ENCODE measurements at regions not wholly inside any gene's neighbourhood (a gene's known extent, or its start where the extent isn't known, plus 50 kb on each side); places are given as distances from the start of the nearest gene placed in this dataset.
"Not testable (repeated sequence)": the region's sequence is repeated elsewhere in the genome, so short reads cannot be mapped to it uniquely, and the experiment has no call there.

GRCh38 chrX:67213686-67214085, 330.1 kb upstream of the AR start:
- DNase-seq, result not testable (repeated sequence)

DNA sequence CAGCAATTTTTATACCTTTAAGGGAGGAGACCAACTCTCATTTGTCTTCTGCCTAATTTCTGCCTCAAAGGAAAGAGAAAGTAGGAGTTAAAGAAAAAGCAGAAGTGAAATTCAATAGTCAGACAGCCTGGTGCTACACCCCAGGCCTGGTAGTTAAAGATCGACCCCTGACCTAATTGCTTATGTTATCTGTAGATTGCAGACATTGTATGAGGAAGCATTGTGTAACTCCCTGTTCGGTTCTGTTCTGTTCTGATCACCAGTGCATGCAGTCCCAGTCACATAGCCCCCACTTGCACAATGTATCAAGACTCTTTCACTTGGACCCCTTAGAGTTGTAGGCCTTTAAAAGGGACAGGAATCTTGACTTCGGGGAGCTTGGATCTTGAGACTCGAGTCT, 335.9 kb upstream of the AR start:
- DNase-seq, result no peak

DNA sequence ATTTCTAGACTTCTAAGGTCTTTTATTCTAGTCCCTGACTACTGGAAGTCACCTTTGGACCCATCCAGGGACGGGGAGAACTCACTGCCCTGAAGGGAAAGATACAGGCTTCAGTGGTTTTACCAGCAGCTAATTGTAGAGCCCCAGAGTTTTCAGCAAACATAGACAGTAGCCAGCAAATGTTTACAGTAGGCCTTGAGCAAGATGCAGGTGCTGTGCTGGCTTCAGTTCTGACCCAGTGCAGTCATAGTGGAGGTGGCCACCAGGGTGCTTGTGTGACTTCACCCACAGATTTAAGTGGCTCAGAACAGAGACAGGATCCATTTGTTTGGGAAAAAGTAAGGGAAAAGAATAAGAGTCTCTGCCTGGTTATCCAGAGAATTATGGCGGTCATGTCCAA, 384.4 kb upstream of the AR start:
- no peak for DNase-seq

GRCh38 chrX:67114635-67115034, 429.2 kb upstream of the AR start:
- no peak for DNase-seq

DNA sequence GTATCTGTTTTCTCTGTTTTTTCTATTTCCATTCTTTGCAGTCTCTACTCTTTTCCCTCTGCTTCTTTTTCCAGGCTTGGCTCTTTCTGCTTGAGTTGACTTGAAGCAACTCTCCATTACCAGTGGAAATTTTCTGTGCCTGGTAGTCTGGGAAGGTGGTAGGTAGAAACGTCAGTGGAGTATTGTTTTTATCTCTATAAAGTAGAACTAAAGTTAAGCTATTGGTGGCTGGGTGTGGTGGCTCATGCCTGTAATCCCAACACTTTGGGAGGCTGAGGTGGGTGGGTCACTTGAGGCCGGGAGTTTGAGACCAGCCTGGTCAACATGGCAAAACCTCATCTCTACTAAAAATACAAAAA, 438.1 kb upstream of the AR start:
- no peak for DNase-seq

- DNase-seq, result no peak
Measured at GRCh38 chrX:67104982-67105757, 438.7 kb upstream of the AR start.

GRCh38 chrX:67100031-67100884, 443.6 kb upstream of the AR start:
- DNase-seq, result no peak

DNA sequence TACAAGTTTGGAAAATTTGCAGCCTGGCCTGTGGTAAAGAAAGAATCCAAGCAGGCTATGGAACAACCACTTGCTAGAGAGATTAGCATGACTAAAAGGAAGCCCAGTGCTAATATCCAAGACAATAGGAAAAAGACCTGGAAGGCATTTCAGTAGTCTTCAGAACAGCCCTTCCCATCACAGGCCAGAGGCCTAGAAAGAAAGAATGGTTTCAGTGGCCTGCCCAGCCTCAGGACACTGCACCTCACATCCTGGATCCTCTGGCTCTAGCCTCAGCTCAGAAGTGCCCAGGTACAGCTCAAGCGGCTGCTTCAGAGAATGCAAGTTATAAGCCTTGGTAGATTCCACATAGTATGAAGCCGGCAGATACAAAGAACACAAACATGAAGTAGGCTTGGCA, 449.8 kb upstream of the AR start:
- no peak for DNase-seq

DNA sequence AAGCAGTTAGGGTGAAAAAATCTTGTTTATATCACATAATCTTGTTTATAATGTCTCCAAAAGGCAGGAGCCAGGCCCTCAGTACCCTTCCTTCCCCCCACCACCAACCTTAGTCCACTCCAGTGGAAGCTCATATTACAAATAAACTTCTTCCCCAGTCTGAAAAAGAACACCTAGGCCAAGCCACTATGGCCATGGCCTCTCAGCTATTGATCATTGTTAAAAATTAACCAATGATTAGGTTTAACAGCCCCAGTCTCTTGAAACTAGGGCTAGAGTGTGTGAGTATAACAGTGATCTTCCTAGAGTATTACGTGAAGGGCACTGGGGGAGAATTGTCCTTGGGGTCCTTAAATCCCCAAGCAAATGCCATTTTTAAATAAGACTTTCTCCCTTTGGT, 411.9 kb upstream of the EDA2R start:
- no peak for DNase-seq

DNA sequence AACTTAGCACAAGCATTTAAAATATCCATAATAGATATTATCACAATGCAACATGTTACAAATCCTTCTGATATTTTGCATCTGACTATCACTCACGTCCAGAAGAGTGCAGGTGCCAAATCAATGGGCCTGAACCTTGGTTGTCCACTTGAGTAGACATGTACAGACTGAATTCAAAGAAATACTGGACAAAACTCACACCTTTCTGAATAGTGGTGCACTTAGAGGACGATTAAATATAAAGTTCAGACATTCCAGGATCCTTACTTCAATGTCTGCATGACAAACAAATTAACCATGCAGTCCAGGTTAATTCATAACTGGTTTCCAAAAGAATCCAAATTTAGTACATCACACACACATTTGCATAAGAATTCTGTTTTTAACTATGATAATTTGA, 406.0 kb upstream of the EDA2R start:
- no peak for DNase-seq

- no peak for DNase-seq
Measured at GRCh38 chrX:67044029-67044653, 405.3 kb upstream of the EDA2R start.

- DNase-seq, result no peak
Measured at GRCh38 chrX:67004451-67004850, 365.6 kb upstream of the EDA2R start.

DNA sequence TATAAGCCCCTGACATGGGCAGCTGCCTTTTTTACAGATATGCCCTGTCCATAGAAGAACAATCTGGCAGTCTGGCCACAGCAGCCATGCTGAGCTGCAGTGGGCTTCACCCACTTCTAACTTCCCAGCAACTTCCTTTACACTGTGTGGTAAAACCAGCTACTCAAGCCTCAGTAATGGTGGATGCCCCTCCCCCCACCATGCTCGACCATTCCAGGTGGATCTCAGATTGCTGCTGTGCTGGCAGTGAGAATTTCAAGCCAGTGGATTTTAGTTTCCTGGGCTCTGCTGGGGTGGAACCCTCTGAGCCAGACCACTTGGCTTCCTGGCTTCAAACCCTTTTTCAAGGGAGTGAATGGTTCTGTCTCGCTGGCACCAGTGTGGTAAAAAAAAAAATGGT, 355.9 kb upstream of the EDA2R start:
- no peak for DNase-seq

GRCh38 chrX:66992077-66992476, 353.2 kb upstream of the EDA2R start:
- not testable (repeated sequence) for DNase-seq

GRCh38 chrX:66988331-66988730, 349.5 kb upstream of the EDA2R start:
- DNase-seq, result no peak

DNA sequence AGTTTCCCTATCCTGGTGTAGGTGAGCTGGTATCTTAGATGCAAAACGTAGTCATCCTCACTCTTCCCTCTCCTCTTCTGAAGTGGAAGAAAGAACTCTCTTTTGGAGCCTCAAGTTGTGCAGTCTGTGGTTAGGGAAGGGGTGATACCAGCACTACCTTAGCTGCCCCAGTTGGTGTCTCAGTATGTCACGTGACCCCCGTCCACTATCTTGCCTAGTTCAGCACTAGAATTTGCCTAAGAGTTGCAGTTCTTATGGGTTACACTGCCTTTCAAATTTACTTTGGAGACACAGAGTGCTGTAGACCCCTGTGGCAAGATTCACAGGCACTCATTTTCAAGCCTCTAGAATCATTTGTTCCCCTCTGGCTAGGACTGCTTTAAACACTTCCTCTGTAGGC, 322.8 kb upstream of the EDA2R start:
- DNase-seq, result no peak

GRCh38 chrX:66931713-66932112, 292.8 kb upstream of the EDA2R start:
- no peak for DNase-seq

- DNase-seq, result not testable (repeated sequence)
Measured at GRCh38 chrX:66930516-66930915, 291.6 kb upstream of the EDA2R start.

GRCh38 chrX:66920296-66920695, 281.4 kb upstream of the EDA2R start:
- no peak for DNase-seq

- no peak for DNase-seq
Measured at GRCh38 chrX:66919280-66919832, 280.5 kb upstream of the EDA2R start.

- no peak for DNase-seq
Measured at GRCh38 chrX:66918511-66918910, 279.6 kb upstream of the EDA2R start.

DNA sequence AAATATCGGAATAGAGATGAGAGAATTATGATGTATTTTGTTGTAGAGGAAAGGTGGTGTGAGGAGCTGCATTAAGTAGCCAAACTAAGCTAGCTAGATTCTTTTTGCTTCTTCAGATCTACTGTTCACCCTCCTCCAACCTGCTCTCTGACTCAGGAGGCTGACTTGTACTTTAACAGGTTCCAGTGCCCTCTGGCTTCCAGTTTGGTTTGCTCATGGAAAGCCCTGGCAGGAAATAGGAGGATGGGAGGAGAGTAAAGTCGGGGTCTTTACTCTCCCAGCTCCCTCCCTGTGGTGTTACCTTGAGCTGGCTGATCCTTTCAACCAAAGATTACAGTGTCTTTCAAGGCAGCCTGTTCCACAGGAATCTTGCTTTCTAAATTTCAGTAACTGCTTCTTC, 277.0 kb upstream of the EDA2R start:
- no peak for DNase-seq

- peak; percentile 0 for DNase-seq
Measured at GRCh38 chrX:66914080-66914479, 275.2 kb upstream of the EDA2R start.

DNA sequence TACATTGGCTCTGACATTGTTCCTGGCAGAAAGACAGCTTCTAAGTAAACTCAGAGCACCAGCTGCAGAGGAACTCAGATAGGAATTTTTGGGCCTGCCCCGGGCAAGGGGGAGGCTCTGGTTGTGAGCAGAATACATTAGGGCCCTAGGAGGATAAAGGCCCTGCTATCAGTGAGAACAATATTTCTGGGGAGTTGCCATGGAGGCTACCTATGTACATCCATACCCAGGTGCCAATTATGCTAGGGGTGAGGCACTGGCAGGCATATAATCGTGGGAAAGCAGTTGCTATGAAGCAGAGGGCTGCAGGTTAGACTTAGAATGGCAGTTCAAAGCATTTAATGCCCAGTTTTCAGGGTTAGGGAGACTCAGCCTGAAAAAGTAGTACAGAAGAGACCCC, 273.5 kb upstream of the EDA2R start:
- DNase-seq, result no peak

All from EL (cell line).